T-cell (primary cell): ENCODE measurements at regions not wholly inside any gene's neighbourhood (a gene's known extent, or its start where the extent isn't known, plus 50 kb on each side); places are given as distances from the start of the nearest gene placed in this dataset.

Experiments used
- ATAC-seq, 4 experiments: fragments of 200-7000 bp in 3 of 4; fragments of 150-1000 bp in 1 of 4; cut with Tn5 transposase; replicated peaks in 1 of 4; 1 replicate in 3 of 4; 2 replicates in 1 of 4; pipeline ENCODE4 v1.10.0; 2021; ENCODE audit warnings: moderate library complexity in 3 of 4, mild to moderate bottlenecking in 2 of 4, moderate number of reproducible peaks in 1 of 4
- CTCF ChIA-PET, 2 donors: fragments of 300-600 bp; sonication (Branson Sonifier 250); formaldehyde crosslinking; loops; one replicate each; lab custom pipeline; 2022; ENCODE audit warnings: antibody characterized with exemption in 2 of 2; lab: Charles Lee
- POLR2A ChIA-PET, 2 donors: fragments of 300-600 bp; sonication (Branson Sonifier 250); formaldehyde crosslinking; loops; one replicate each; lab custom pipeline; 2022; ENCODE audit warnings: antibody characterized with exemption in 2 of 2; lab: Charles Lee
- DNase-seq, 35 experiments: peaks; one replicate each; pipeline versions ENCODE4 v3.0.0 to v3.0.0-alpha.2; 2013 to 2023
- H3K27ac ChIP-seq: one replicate; pipeline ENCODE4 v1.5.1; 2013; ENCODE audit warnings: low read length
- H3K27me3 ChIP-seq, 2 experiments: replicated peaks in 1 of 2; 1 replicate in 1 of 2; 2 replicates in 1 of 2; pipeline versions ENCODE4 v1.6.1 to v1.7.0; 2013; ENCODE audit warnings: low read length in 1 of 2, mixed read lengths in 1 of 2; ENCODE audit not compliant: control insufficient read depth in 2 of 2, insufficient read depth in 2 of 2; ENCODE audit errors: extremely low read depth in 1 of 2
- H3K36me3 ChIP-seq, 2 donors: 1 replicate in 1 of 2; 2 replicates in 1 of 2; pipeline versions ENCODE4 v1.6.1 to v1.7.0; 2013; ENCODE audit warnings: low read length in 1 of 2; ENCODE audit not compliant: control insufficient read depth in 2 of 2, insufficient read depth in 1 of 2; ENCODE audit errors: extremely low read depth in 1 of 2
- H3K4me1 ChIP-seq, 2 experiments: 1 replicate in 1 of 2; 2 replicates in 1 of 2; pipeline versions ENCODE4 v1.6.1 to v1.7.0; 2013; ENCODE audit warnings: low read length in 2 of 2, mixed read lengths in 1 of 2; ENCODE audit not compliant: insufficient read depth in 2 of 2, control insufficient read depth in 1 of 2; ENCODE audit errors: extremely low read depth in 1 of 2
- H3K4me3 ChIP-seq, 2 donors: 1 replicate in 1 of 2; 2 replicates in 1 of 2; pipeline versions ENCODE4 v1.5.1 to v1.7.0; 2013; ENCODE audit warnings: mild to moderate bottlenecking in 2 of 2, low read length in 1 of 2, moderate library complexity in 1 of 2; ENCODE audit not compliant: control insufficient read depth in 1 of 2; ENCODE audit errors: extremely low read depth in 1 of 2
- H3K9me3 ChIP-seq: 2 replicates; pipeline ENCODE4 v1.7.0; 2013
- H3K27ac Mint-ChIP-seq, 2 donors: one replicate each; pipeline ENCODE4 v1.8.0; 2020 to 2021; ENCODE audit warnings: mild to moderate bottlenecking in 2 of 2, mixed read lengths in 2 of 2
- H3K27me3 Mint-ChIP-seq, 2 donors: one replicate each; pipeline ENCODE4 v1.8.0; 2021 to 2022; ENCODE audit warnings: mixed read lengths in 2 of 2
- H3K36me3 Mint-ChIP-seq: one replicate; pipeline ENCODE4 v1.8.0; 2021; ENCODE audit warnings: mixed read lengths
- H3K4me1 Mint-ChIP-seq, 3 donors: one replicate each; pipeline ENCODE4 v1.8.0; 2020 to 2022; ENCODE audit warnings: mixed read lengths in 3 of 3, mild to moderate bottlenecking in 1 of 3
- H3K4me3 Mint-ChIP-seq, 3 donors: one replicate each; pipeline ENCODE4 v1.8.0; 2020 to 2022; ENCODE audit warnings: mild to moderate bottlenecking in 3 of 3, mixed read lengths in 3 of 3, moderate library complexity in 3 of 3
- H3K9me3 Mint-ChIP-seq, 3 donors: one replicate each; pipeline ENCODE4 v1.8.0; 2020 to 2022; ENCODE audit warnings: mixed read lengths in 3 of 3
- WGBS: methylation state at CpG from one replicate; pipeline ENCODE4 v1.1.5; 2013; ENCODE audit warnings: missing lambda C conversion rate; ENCODE audit not compliant: insufficient coverage; 5-methylcytosine and 5-hydroxymethylcytosine counted together

- H3K4me1 ChIP-seq: no peaks in the 10 kb centered on the region
- Mint-ChIP-seq H3K27ac (no peak overlapping the region), H3K27me3 (peaks cover 13 to 14% of the 10 kb centered on the region in 2 donors), H3K4me3 (no peak overlapping the region), H3K36me3 (no peaks in the 10 kb centered on the region), H3K4me1 (no peaks in the 10 kb centered on the region), H3K9me3 (no peaks in the 10 kb centered on the region)
- 76% methylated on average over 2 of the region's 3 CpGs for WGBS
- H3K27me3 ChIP-seq: peaks cover 0 to 9% of the 10 kb centered on the region in 2 experiments
- H3K9me3 ChIP-seq: no peaks in the 10 kb centered on the region
- no peaks in the 10 kb centered on the region for H3K36me3 ChIP-seq
- no peak overlapping the region for H3K4me3 ChIP-seq
- ChIA-PET POLR2A (no interaction called here), CTCF (no interaction called here)
- DNase-seq (no peak), ATAC-seq (no peak)
- no peak overlapping the region for H3K27ac ChIP-seq
Measured at GRCh38 chr4:55291227-55291640, 54.8 kb upstream of the SRD5A3 start.

GRCh38 chr4:55296096-55296495 is 49.9 kb upstream of the SRD5A3 start:
- ChIA-PET CTCF (no interaction called here), POLR2A (no interaction called here)
- no peaks in the 10 kb centered on the region for H3K36me3 Mint-ChIP-seq
- Histone ChIP-seq H3K36me3 (no peaks in the 10 kb centered on the region), H3K27ac (no peak overlapping the region), H3K9me3 (no peaks in the 10 kb centered on the region), H3K4me1 (peaks cover 0 to 2% of the 10 kb centered on the region in 2 experiments), H3K27me3 (peaks cover 0 to 13% of the 10 kb centered on the region in 2 experiments), H3K4me3 (no peak overlapping the region)
- no peak overlapping the region for H3K27ac Mint-ChIP-seq
- no CpG with 5 or more reads among the region's 4 CpGs for WGBS
- ATAC-seq (no peak), DNase-seq (no peak)
- H3K9me3 Mint-ChIP-seq: peaks cover 0 to 7% (median 0%) of the 10 kb centered on the region in 3 donors
- no peaks in the 10 kb centered on the region for H3K4me1 Mint-ChIP-seq
- H3K4me3 Mint-ChIP-seq: no peak overlapping the region
- peaks cover 9 to 31% of the 10 kb centered on the region in 2 donors for H3K27me3 Mint-ChIP-seq
